HG03520 (cell line): ENCODE measurements at regions not wholly inside any gene's neighbourhood (a gene's known extent, or its start where the extent isn't known, plus 50 kb on each side); places are given as distances from the start of the nearest gene placed in this dataset.
"Not testable (repeated sequence)": the region's sequence is repeated elsewhere in the genome, so short reads cannot be mapped to it uniquely, and the experiment has no call there.

Experiments
- ATAC-seq: cut with Tn5 transposase; IDR thresholded peaks from one replicate; pipeline ENCODE4 v1.9.1; 2021; ENCODE audit warnings: mild to moderate bottlenecking, moderate library complexity; ENCODE audit not compliant: unreplicated experiment

- not testable (repeated sequence) for ATAC-seq
Measured at GRCh38 chr5:68691874-68692273, 401.9 kb upstream of the SLC30A5 start.

DNA sequence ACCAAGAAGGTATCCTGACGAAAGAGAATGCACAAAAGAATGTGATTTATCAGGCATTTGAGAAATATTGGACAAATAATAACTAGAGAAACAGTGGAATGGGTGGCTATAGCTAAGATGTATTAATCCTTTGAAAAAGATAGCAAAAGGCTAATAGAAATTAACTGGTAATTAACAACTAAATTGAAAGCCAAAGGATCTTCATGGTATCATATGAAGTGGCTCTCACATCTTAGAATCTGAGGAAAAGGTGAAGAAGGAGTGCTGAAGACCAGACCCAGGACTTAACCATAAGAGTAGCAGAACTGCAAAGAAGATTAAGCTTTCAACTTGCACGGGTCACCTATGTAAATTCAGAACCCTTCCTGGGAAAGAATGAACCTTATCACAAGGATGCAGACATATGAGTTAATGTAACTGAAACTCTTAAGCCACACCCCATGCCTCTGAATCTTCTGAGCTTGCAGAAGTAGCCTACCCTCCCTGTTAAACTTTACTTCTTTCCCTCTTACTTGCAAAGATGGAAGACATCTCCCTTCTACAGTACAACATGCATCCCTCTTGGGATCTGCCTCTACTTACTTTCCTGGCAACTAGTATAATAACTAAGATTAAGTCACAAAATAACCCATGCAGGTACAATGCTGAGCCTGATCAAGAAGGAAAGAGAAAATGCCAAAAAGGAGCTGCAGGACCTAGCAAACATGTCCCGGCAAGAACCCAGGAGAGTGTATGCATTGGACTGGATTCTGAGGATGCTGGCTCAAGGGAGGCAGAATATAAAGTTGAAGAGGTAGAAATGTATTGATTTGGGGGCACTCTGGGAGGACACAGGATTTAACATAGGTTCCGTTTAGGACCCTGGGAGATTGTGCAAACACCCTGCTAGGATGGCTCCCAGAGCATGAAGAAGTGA is 395.5 kb upstream of the SLC30A5 start:
- ATAC-seq = no peak

DNA sequence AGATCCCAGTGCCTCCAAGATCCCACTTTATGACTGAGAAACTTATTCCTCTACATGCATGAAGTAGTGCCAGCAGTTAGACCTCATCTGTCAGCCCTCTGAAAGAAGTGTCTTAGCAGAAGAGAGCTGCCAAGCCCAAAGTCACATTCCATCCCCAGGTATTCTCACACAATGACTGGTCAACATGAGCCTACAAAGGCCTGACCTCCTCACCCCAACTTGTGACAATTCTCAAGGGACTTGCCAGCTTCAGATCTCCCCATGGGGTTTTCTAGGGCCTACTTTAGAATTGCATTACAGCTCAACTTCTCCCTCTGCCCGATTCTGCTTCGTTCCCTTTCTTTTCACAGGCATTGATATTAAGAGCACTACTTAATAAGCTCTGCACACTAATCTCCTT is 393.8 kb upstream of the SLC30A5 start:
- no peak for ATAC-seq

GRCh38 chr5:68707575-68707974 is 386.2 kb upstream of the SLC30A5 start:
- ATAC-seq = no peak

- ATAC-seq = no peak
Measured at GRCh38 chr5:68708156-68708841, 385.5 kb upstream of the SLC30A5 start.

GRCh38 chr5:68708842-68709170 is 385.0 kb upstream of the SLC30A5 start:
- ATAC-seq = no peak

DNA sequence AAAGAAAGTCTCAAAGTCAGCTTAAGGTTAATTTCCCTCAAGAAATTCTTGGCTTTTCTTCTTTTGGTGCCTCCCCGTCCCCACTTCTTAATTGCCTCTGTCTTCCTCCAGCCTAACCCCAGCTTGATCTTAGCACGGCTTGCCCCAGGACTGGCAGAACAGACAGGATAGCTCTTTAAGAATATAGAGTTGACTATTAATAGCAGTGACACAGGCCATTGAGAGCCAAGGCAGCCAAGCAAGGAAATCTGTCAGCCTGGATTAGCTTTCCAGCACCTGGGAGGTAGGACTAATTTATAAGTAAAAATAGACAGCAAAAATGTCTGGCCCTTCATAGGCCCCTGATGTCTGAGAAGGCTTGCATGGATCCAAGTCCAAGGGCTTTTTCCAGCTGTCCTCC is 384.6 kb upstream of the SLC30A5 start:
- no peak for ATAC-seq

DNA sequence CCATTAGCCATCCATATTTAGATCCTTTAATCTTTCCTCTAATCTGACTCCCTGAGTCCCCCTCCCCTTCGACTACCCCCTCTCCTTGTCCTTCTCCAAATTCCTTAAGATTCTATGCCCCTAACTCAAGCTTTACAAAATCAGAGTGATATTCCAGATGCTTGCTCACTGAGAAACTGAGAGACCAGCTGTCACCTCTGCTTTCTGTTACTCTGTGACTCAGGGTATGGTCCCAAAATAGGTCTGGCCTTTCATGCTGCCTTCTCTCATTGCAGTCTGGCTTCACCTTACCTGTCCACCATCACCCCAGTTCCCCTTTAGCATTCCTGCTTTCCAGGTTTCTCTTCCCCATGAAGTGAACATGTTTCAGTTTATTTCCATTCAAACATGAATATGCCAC is 383.3 kb upstream of the SLC30A5 start:
- peak; percentile 57 for ATAC-seq

- peak; percentile 86 for ATAC-seq
Measured at GRCh38 chr5:68711293-68712200, 382.3 kb upstream of the SLC30A5 start.

GRCh38 chr5:68714810-68715209 is 379.0 kb upstream of the SLC30A5 start:
- ATAC-seq = no peak

DNA sequence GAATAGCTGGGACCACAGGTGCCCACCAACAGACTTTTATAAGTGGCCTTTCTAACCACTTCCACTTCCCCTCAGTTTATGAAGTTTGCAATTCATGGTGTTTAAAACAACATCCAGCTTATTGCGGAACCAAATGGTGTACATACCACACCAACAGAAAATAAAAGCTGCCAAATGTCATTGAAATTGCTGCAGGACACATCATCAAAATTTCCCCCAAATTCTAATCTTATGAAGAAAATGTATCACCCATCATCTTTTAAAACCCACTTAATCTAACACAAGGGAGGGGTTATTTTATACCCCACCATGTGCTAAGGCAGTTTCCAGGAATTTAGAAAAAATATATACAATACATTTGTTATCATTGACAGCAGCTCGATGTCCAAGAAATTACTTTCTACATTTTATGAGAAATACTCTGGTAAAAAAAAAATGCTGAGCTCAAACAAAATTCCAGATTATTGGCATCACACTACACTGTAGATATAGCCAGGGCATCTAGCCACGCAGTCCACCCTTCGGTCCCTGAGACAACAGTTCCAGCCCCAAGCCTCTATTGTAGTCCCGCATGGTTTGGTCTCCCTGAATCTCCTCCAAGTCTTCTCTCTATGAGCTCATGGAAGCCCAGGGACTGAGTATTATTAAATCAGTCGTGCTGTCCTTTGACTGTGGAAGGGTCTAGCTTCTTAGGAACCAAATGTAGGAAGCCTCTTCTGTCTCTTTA is 372.8 kb upstream of the SLC30A5 start:
- ATAC-seq = no peak

DNA sequence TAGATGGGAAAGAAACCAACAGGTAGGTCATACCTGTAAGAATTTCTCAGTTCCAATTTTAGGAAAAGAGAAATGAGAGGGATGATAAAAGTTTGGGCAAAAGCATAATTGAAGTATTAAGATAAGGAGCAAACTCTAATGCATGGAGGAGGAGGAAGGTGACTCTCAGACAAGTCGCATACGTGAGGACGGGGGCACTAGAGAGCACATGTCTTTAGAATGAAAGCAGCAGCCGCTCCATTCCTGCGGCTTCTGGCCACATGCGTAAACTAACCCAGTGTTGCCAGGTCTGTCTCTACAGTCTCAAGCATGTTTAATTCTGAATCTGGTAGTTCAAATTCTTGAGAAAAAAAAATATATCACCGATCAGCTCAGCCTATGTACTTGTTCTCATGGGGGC is 371.5 kb upstream of the SLC30A5 start:
- no peak for ATAC-seq

GRCh38 chr5:68725905-68726683 is 367.7 kb upstream of the SLC30A5 start:
- ATAC-seq = no peak

- ATAC-seq = no peak
Measured at GRCh38 chr5:68727931-68728330, 365.9 kb upstream of the SLC30A5 start.

DNA sequence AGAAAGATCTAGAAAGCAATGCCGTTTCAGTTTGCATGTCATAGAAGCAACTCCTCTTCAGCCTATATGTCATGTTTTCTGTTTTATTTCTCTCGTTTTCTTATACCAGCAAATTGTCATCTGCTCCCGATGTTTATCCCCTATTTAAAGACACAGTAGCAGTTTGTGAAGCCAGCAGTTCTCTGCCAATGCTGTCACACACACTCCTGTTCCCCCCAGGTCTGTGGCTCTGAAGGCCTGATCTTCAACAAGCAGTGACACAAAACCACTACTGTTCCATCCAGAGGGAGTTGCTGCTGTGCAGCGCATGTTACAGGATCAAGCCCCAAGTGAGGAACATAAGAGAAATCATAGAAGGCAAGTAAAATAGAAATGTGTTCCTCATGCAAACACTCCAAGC is 364.1 kb upstream of the SLC30A5 start:
- no peak for ATAC-seq

GRCh38 chr5:68730220-68730978 is 363.4 kb upstream of the SLC30A5 start:
- ATAC-seq = no peak

DNA sequence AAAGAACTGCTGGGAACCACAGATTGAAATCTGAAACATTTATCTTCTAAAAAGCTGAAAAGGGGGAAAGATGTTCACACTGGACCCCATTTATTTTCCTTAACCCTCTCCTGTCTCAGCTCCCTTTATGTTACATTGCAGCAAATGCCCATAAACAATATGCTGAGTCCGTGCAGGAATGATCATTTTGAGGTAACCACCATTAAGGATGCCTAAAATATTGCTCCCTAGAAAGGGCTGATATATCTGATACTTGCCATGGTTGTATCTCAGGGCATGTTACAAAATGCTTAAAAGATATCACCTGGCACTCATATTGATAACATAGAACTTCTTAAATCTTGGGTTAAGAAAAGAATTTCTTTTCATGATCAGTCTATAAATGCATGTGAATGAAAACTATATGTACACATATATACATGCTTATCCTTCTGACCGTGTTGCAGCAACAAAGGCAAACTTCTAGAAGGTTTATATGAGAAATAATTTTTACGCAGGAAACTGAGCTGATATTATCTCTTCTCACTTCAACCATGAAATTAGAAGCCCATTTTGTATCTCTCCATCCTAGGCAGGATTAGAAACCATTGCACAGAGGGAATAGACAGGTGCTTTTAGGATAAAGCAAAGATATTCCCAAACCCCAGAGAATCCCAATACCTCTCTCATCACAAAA is 362.7 kb upstream of the SLC30A5 start:
- ATAC-seq = no peak

- ATAC-seq = no peak
Measured at GRCh38 chr5:68732251-68732650, 361.6 kb upstream of the SLC30A5 start.

DNA sequence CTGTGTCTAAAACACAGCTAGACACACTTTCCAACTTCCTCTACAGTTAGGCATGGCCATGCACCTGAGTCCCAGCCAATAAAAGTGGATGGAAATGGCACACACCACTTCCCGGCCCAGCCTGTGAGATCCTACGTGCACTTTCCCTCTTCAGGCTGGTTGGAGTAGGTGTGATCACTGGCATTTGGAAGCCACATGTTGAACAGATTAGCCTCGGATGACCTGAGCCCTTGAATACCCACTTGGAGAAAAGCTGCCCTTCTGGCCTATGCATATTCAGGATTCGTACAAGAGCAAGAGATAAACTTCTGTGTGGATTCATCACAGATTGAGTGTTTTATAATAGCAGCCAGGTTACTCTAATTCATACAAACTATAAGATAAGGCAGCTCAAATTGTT is 359.0 kb upstream of the SLC30A5 start:
- no peak for ATAC-seq
